ENCODE measurements at regions not wholly inside any gene's neighbourhood (a gene's known extent, or its start where the extent isn't known, plus 50 kb on each side); places are given as distances from the start of the nearest gene placed in this dataset.

- ChIA-PET POLR2A (ENCODE audit: low non-redundant PET) (no interaction called here), CTCF (no interaction called here)
- no peak for TF ChIP-seq CTCF (conservative IDR thresholded peaks at IDR 0.05; ENCODE audit: low read depth)
- DNase-seq (ENCODE audit: low spot score): no peak
- no peak overlapping the region for H3K27ac ChIP-seq
Measured at GRCh38 chr3:82080261-82080660, 318.8 kb upstream of the GBE1 start.

- no peak for TF ChIP-seq CTCF (conservative IDR thresholded peaks at IDR 0.05; ENCODE audit: low read depth)
- no peak overlapping the region for H3K27ac ChIP-seq
- POLR2A ChIA-PET (ENCODE audit: low non-redundant PET): no interaction called here
- CTCF ChIA-PET: no interaction called here
- DNase-seq (ENCODE audit: low spot score): no peak
Measured at GRCh38 chr3:82079335-82079890, 318.0 kb upstream of the GBE1 start.

DNA sequence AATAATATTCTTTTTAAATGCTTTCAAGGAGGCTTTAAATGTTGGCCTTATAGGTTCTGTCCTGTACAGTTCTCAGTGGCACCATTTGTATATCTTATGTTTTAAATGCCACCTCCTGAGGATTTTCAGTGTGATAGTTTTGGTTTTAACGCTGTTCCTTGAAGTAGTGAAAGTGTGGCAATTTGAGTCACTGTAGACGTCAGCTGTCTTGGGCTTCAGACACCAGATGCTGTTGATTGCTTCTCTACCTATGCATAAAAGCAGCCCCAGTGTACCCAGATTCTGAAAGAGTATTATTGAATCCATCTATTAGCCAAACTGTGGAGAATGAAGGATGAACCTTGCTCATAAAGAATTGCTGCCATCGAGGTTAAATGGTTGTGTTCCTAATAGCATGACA lies 316.8 kb upstream of the GBE1 start:
- TF ChIP-seq CTCF (conservative IDR thresholded peaks at IDR 0.05; ENCODE audit: low read depth): no peak
- ChIA-PET CTCF (no interaction called here), POLR2A (ENCODE audit: low non-redundant PET) (no interaction called here)
- no peak overlapping the region for H3K27ac ChIP-seq
- no peak for DNase-seq (ENCODE audit: low spot score)

DNA sequence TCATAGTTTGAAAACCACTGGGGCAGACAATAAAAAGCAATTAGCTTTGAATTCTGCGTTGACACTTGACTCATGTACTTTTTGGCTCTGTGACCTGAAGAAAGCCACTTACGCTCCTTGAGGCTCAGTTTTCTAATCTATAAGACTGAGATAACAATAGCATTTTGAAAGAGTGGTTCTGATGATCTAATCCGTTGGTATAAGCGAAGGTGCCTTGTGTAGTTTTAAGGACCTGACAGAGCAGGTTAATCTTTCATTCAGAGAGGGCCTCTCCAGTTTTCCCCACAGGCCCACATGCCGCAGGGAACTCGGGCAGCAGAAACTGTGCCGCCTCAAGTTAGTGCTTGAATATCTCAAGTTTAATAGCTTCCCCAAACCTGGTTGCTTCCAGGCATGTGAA lies 306.0 kb upstream of the GBE1 start:
- CTCF ChIA-PET: no interaction called here
- H3K27ac ChIP-seq: no peak overlapping the region
- no peak for DNase-seq (ENCODE audit: low spot score)
- no peak for TF ChIP-seq CTCF (conservative IDR thresholded peaks at IDR 0.05; ENCODE audit: low read depth)
- POLR2A ChIA-PET (ENCODE audit: low non-redundant PET): no interaction called here

GRCh38 chr3:82058809-82059208 lies 297.4 kb upstream of the GBE1 start:
- ChIA-PET POLR2A (ENCODE audit: low non-redundant PET) (no interaction called here), CTCF (interaction anchor here (0.9 kb wide), 1 partner anchor 12 kb away, joined by 4 read pairs; no protein-coding TSS in a partner anchor)
- no peak overlapping the region for H3K27ac ChIP-seq
- no peak for DNase-seq (ENCODE audit: low spot score)
- TF ChIP-seq CTCF (conservative IDR thresholded peaks at IDR 0.05; ENCODE audit: low read depth): no peak

- ChIA-PET CTCF (no interaction called here), POLR2A (ENCODE audit: low non-redundant PET) (no interaction called here)
- no peak for TF ChIP-seq CTCF (conservative IDR thresholded peaks at IDR 0.05; ENCODE audit: low read depth)
- DNase-seq (ENCODE audit: low spot score): peak; percentile 23
- H3K27ac ChIP-seq: no peak overlapping the region
Measured at GRCh38 chr3:82055792-82056191, 294.3 kb upstream of the GBE1 start.

- no peak for DNase-seq (ENCODE audit: low spot score)
- H3K27ac ChIP-seq: no peak overlapping the region
- TF ChIP-seq CTCF (conservative IDR thresholded peaks at IDR 0.05; ENCODE audit: low read depth): no peak
- POLR2A ChIA-PET (ENCODE audit: low non-redundant PET): no interaction called here
- CTCF ChIA-PET: no interaction called here
Measured at GRCh38 chr3:82054849-82055248, 293.4 kb upstream of the GBE1 start.

All from RWPE1 (cell line).